ENCODE measurements at regions not wholly inside any gene's neighbourhood (a gene's known extent, or its start where the extent isn't known, plus 50 kb on each side); places are given as distances from the start of the nearest gene placed in this dataset.
A peak's percentile ranks its signal among the peaks of the same experiment; 100 is the strongest.
"Not testable (repeated sequence)": the region's sequence is repeated elsewhere in the genome, so short reads cannot be mapped to it uniquely, and the experiment has no call there.

DNA sequence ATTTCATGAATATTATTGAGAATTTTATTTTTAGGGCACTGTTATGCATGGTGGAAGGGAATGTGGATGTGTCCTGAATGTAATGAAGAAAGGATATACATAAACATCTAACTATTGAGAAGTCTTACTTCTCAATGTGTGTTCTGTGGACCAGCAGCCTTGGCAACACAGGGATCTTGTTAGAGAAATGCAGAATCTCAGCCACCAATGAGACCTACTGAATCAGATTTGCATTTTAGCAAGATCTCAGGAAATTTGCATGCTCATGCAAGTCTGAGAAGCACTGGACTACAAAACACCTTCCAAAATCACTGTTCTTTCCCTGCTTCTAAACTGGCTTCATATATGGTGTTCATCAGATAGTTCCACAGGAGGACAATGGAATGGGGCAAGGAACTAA, 139.7 kb upstream of the WDFY3 start:
- no peak for DNase-seq (ENCODE audit: low spot score)

DNA sequence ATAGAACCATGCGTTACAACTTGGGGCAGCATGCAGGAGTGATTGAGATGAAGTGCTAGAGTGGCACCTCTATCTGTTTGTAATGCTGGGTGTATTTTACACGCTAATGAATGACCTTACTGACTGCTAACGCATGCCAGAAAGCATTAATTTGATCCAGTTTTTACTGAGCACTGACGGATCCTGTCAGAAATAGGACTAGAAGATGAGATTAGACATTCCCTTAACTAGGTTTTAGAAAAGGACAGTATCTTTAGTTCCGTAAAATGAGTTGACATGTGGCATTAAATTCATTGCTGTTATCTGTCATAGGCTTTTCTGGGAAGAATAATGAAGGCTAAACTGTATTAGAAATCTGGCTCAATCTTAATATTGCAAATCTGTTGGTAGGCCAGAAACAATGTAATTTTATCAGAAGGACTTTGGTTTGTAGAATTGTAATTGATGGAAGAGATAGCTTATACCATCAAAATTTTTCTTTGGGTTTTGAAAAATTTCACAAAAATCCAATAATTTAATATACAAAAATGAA, 140.4 kb upstream of the WDFY3 start:
- no peak for DNase-seq (ENCODE audit: low spot score)

DNA sequence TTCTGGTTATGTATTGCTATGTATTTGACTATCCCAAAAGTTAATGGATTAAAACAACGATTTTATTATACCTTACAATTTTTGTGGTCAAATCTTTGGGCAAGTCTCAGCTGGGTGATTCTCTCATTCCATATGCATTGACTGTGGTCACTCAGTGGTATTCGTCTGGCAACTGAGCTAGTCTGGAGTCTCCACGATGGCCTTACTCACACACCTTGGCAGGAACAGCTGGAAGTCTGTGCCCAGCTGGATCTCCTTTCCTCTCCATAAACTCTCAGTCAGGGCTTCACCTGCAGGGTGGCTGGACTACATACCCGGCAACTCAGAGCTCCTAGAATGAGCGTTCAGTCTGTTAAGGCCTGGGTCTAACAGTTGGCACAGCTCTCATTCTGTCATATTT, 141.1 kb upstream of the WDFY3 start:
- DNase-seq (ENCODE audit: low spot score), result no peak

- DNase-seq (ENCODE audit: low spot score), result peak; percentile 36
These were observed 147.2 kb upstream of the WDFY3 start for GRCh38 chr4:85113706-85114105.

DNA sequence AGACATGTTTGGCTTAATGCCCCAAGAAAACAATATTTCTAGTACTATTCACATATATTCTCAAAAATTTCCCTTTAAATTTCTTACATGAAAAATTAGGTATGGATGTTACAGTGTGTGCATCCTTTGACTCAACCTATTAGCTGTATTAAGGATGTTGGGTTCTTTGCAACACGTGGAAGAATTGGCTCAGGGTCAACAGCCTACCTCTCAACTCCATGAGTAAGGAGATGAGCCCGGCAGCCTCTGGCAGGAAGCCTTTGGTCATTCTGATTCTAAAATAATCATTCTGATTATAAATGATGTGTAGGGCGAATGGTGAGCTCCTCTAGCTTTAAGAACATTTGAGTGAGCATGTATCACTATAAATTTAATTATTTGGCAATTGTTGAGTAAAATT, 148.0 kb upstream of the WDFY3 start:
- DNase-seq (ENCODE audit: low spot score), result no peak

DNA sequence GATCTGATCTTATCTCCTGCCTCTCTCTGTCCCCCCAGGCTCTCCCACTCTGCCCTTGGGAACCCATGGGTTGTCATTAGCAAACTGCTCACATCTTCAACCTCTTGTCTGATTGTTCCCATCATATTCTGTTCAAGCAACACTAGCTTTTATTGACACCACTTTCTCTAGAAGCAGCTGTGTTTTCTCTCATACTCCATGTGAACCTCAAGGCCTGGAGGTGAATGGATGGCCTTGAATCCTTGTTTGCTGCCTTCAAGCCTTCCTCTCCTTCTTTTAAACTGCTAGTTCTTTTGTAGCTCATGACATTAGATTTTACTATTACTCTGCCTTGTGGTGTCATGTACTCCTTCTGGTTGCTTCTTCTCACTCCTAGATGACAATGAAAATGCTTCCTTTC, 149.5 kb upstream of the WDFY3 start:
- no peak for DNase-seq (ENCODE audit: low spot score)

GRCh38 chr4:85125688-85126087, 159.2 kb upstream of the WDFY3 start:
- DNase-seq (ENCODE audit: low spot score), result no peak

- DNase-seq (ENCODE audit: low spot score), result no peak
These were observed 160.6 kb upstream of the WDFY3 start for GRCh38 chr4:85126991-85127591.

DNA sequence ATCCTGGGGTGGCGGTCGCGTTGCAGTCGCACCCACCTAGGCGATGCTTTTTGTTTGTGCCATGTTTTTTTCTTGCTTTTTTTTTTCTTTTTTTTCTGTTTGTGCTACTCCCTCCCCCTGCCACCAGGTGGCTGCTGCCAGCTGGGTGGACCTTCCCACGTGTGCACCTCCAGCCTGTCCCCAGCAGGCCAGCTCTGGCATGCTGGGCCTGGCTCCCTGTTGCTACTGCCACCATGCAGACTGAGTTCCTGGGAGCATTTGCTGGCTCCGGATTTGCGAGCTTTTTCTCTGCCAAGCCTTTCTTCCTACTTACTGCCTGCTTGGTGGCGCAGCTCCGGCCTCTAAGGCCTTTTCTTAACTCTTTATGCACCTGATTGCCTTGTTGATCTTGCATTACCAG, 161.2 kb upstream of the WDFY3 start:
- DNase-seq (ENCODE audit: low spot score), result peak; percentile 60

GRCh38 chr4:85128246-85129204, 162.0 kb upstream of the WDFY3 start:
- no peak for DNase-seq (ENCODE audit: low spot score)

DNA sequence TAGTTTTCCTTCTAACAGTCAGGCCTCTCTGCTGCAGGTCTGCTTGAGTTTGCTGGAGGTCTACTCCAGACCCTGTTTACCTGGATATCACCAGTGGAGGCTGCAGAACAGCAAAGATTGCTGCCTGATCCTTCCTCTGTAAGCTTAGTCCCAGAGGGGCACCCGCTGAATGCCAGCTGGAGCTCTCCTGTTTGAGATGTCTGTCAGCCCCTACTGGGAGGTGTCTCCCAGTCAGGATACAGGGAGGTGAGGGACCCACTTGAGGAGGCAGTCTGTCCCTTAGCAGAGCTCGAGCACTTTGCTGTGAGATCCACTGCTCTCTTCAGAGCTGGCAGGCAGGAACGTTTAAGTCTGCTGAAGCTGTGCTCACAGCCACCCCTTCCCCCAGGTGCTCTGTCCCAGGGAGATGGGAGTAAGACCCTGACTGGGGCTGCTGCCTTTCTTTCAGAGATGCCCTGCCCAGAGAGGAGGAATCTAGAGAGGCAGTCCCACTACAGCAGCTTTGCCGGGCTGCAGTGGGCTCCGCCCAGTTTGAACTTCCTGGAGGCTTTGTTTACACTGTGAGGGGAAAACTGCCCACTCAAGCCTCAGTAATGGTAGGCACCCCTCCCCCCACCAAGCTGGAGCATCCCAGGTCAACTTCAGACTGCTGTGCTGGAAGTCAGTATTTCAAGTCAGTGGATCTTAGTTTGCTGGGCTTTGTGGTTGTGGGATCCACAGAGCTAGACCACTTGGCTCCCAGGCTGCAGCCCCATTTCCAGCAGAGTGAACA, 163.1 kb upstream of the WDFY3 start:
- DNase-seq (ENCODE audit: low spot score), result not testable (repeated sequence)

DNA sequence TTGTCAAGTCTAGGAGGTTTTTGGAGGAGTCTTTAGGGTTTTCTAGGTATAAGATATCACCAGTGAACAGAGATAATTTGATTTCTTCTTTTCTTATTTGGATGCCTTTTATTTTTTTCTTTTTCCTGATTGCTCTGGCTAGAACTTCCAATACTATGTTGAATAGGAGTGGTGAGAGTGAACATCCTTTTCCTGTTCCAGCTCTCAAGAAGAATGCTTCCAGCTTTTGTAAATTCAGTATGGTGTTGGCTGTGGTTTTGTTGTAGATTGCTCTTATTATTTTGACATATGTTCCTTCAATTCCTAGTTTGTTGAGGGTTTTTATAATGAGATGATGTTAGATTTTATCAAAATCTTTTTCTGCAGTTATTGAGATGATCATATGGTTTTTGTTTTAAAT, 165.6 kb upstream of the WDFY3 start:
- no peak for DNase-seq (ENCODE audit: low spot score)

DNA sequence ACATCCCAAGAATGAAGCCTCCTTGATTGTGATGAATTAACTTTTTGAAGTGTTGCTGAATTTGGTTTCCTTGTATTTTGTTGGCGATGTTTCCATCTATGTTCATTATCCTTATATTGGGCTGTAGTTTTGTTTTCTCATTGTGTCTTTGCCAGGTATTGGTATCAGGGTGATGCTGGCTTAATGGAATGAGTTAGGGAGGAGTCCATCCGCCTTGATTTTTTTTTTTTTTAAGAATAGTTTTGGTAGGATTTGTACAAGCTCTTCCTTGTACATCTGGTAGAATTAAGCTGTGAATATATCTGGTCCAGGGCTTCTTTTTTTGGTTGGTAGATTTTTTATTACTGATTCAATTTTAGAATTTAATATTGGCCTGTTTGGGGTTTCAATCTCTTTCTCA, 166.1 kb upstream of the WDFY3 start:
- DNase-seq (ENCODE audit: low spot score), result no peak

GRCh38 chr4:85139749-85140148, 173.3 kb upstream of the WDFY3 start:
- not testable (repeated sequence) for DNase-seq (ENCODE audit: low spot score)

DNA sequence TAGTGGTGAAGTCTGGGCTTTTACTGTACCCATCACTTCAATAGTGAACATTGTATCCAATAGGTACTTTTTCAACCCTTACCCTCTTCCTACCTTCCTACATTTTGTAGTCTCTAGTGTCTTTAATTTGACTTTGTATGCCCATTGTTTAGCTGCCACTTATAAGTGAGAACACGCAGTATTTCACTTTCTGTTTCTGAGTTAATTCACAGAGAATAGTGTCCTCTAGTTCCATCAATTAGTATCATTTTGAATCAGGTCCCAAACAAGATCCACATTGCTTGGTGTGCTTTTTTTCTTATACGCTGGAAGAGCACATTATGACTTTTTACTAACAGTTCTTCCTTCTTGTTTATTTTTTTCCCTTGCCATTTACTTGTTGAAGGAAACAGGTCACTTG, 176.0 kb upstream of the WDFY3 start:
- no peak for DNase-seq (ENCODE audit: low spot score)

GRCh38 chr4:85147481-85148076, 181.1 kb upstream of the WDFY3 start:
- DNase-seq (ENCODE audit: low spot score), result peak; percentile 43

GRCh38 chr4:85149676-85150075, 183.2 kb upstream of the WDFY3 start:
- DNase-seq (ENCODE audit: low spot score), result peak; percentile 8

DNA sequence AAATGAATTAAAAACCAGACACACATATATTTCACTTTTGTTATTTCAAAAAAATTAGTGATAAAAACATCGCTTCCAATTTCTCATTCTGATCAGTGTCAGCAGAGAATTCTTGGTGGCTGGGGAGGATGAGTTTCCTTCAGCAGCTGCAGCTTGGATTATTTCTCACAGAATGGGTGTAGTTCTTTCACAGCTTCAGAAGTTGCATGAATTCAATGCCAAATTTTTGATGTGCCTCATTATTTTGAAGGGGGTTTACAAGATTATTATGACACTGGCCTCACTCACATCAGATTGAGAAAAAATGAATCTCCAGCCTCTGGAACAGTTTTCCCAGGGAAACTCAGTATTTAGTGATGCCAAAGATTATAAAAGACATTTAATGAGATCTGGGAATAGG, 184.9 kb upstream of the WDFY3 start:
- no peak for DNase-seq (ENCODE audit: low spot score)

- DNase-seq (ENCODE audit: low spot score), result no peak
These were observed 185.3 kb upstream of the WDFY3 start for GRCh38 chr4:85151786-85152185.

DNA sequence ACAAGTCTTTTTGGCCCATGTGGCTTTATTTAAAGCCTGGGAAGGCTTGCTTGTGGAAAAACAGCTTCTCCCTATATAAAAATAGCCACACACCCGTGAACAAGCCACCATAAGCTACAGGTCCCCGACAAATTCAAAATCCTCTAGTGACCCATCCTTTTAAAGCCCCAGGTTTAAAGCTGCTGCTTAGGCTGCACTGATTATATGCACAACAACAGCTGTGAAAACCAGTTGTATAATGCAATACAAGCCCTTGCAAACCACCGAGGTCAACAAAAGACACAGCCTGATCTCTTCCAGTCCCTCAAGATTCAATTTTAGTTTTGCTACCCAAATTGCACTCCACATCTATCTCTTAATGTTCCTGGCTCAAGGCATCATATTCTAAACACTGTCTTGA, 186.0 kb upstream of the WDFY3 start:
- no peak for DNase-seq (ENCODE audit: low spot score)

DNA sequence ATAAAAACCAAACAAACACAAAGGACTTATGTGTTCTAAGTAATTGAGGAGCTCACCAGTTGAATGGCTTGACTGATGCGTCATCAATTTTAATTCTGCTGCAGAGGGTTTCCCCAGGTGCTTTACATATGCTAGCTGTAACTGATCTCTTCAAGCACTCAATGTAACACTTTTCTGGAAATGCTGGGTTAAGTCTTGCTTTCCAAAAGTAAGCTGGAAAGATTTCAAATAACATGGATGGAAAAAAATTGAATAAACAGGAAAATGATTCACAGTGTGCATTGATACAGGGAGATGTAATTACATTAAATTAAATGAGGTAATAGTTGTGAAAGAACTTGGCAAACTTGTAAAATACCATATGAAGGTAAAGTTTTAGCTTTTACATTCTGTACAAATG, 186.7 kb upstream of the WDFY3 start:
- no peak for DNase-seq (ENCODE audit: low spot score)

- no peak for DNase-seq (ENCODE audit: low spot score)
These were observed 188.1 kb upstream of the WDFY3 start for GRCh38 chr4:85154591-85154990.

All from AG08396 (cell line).